ENCODE measurements at regions not wholly inside any gene's neighbourhood (a gene's known extent, or its start where the extent isn't known, plus 50 kb on each side); places are given as distances from the start of the nearest gene placed in this dataset.
"Not testable (repeated sequence)": the region's sequence is repeated elsewhere in the genome, so short reads cannot be mapped to it uniquely, and the experiment has no call there.

DNA sequence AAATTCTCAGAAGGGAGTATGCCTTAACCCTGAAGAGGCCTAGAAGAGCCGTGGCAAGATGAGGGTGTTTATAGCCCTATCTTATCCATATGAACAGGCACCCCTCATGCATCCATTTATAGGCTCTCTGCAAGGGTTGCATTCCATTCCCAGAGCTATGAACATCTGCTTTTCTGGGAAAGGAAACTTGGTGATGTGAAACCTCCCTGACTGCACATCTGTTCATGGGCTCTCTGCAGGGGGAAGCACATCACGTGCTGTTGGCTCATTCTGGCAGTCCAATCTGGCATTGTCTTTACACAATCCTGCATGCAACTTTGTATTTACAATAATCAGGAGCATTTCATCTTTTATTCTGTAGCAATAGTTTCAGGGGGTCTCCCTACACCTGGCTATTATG is 143.6 kb upstream of the API5 start:
- not testable (repeated sequence) for DNase-seq

DNA sequence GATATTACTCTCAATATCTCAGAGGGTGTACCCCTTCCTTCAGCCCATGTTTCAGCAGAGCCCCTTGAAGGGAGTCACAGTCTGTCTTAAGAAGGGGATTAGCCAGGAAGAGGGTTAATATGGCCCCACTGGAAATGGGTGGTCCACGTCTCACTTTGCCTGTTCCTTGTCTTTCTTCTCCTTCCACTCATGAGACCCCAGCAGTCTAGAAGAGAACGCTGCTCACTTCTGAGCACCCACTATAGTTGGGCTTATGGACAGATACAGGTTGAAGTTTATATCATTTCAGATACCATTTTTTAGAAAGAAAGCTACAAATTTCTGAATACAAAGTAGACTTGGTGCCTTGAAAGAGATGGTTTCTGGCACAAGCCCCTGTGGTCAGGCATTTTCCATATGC is 139.3 kb upstream of the API5 start:
- no peak for DNase-seq

DNA sequence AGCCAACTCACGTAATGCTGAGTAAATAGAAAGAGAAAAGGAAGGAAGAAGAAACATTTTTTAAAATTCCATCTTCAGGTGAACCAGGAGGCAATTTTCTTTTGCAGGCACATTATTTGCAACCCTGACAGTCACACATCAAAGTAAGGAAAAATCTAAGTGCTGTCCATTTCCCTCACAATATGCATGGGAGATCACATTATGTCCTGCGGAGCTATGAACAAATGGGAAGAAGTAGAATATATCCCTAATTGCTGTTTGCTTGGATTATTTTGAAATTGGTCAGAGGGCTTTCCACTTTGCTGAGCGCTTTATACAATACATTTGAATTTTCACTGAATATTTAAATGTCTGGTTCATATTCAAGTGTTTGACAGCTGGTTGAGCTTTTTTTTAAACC is 133.8 kb upstream of the API5 start:
- DNase-seq: no peak

DNA sequence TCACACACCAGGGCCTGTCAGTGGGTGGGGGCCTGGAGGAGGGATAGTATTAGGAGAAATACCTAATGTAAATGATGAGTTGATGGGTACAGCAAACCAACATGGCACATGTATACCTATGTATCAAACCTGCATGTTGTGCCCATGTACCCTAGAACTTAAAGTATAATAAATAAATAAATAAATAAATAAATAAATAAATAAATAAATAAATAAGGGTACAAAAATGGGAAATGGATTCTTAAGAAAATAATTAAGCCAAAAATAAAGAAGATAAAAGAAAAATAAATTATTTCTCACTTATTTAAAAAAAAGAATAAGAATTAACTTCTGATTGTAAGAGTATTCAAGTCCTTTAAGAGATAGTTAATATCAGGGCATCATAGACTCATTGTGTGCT is 117.3 kb upstream of the API5 start:
- DNase-seq: not testable (repeated sequence)

DNA sequence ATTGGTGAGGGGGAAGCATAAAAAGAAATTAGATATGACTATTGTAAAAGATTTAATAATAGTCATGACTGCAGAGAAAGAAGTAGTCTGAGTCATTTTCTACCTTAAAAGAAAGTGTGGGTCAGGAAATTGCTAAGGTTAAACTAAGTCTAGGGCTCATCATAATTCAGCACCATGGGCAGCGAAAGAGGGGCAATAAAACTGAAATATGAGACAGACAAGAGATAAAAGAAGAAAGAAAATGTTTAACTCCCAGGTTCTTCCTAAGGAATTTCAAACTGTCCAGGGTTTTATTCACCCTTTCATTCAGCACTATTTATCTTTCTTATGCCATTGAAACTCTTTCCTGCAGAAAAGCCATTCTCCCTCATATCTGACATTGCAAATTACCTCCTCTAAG is 114.4 kb upstream of the API5 start:
- no peak for DNase-seq

DNA sequence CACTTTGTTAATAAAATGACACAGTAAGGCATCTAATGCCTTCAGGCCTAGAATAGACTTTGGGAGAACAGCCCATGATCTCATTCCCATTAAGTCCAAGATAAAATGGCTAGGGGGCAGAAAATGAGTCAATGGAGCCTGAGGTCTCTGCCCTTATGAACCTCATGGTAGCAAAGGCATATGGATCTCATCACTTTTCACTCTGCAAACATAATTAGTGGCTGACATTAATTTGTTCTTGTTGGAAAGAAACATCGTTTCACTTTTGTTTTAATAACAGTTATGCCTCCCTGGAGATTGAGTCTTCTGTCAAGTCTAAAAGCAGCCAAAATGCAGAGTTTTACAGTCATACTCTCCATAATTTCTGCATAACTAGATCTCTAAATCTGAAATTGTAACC is 111.8 kb upstream of the API5 start:
- no peak for DNase-seq

DNA sequence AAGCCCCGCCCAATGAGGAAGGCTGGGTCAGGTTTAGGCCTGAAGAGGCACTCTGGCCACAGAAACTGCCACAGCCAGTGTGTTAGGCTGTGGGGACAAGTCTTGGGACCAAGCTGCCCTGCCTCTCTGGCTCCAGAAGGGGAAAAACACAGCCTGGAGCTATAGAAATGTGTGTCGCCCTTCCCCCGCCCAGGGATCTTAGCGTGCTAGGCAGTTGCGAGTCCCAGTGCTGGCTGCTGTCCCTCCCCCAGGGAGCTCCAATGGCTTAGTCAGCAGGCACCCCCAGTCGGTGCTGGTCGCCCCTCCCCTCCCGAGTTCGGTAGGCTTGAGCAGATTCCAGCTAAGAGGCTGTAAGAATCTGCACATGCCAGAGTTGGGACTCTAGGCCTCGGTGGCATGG is 99.5 kb upstream of the API5 start:
- no peak for DNase-seq

- DNase-seq: no peak
Measured at GRCh38 chr11:43214471-43214870, 97.3 kb upstream of the API5 start.

DNA sequence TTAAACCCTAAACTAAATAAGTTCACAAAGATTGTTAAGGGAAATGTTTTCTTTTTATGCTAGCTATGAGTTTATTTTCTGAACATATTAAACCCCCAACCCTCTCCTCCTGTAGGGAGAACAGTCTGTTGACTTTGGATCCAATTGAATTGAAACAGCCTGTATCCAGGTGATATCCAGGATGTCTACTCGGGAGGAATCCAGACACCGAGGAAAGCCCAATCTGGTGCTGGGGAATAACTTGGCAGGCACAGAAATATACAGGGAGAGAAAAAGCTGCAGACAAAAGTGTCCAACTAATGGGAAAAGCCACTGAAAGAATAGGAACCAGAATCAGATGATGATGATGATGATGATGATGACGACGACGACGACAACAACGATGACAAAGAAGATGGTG is 93.9 kb upstream of the API5 start:
- no peak for DNase-seq

DNA sequence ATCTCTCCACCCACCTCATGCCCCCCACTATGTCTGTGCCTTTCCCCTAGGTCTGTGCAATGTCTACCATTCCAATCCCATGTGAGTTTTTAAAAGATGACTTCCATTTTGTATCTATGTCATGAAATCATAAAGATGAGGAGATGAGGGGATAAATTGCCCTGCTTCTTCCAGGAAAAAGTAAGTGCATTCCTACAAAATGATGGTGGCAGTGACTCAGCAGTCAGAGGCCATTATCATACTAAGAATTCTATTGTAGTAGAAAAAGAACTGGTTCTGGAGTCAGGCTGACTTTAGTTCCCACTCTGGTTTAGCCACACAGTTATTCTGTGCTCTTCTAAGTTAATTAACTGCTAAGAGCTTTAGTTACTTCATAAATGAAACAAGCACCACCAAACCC is 89.6 kb upstream of the API5 start:
- DNase-seq: no peak

DNA sequence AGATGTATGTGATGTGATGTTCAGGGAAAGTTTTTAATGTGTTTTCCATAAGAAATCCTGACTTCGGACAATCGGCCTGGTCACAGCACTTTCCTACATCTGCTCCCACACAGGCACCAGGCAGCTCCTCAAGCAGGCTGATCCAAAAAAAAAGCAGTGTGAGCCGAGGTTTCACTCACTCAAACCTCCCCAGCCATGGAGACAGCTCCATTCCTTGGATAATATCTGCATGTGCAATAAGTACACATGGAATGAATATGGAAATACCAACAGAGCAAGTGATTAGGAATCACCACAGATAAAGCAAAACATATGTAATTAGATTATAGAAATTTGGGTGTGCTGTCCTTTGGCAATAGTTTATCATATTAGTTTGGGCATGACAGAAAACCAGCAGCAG is 88.8 kb upstream of the API5 start:
- DNase-seq: no peak

GRCh38 chr11:43234881-43235280 is 76.9 kb upstream of the API5 start:
- DNase-seq: no peak

- DNase-seq: no peak
Measured at GRCh38 chr11:43238341-43238740, 73.5 kb upstream of the API5 start.

- no peak for DNase-seq
Measured at GRCh38 chr11:43239791-43240190, 72.0 kb upstream of the API5 start.

DNA sequence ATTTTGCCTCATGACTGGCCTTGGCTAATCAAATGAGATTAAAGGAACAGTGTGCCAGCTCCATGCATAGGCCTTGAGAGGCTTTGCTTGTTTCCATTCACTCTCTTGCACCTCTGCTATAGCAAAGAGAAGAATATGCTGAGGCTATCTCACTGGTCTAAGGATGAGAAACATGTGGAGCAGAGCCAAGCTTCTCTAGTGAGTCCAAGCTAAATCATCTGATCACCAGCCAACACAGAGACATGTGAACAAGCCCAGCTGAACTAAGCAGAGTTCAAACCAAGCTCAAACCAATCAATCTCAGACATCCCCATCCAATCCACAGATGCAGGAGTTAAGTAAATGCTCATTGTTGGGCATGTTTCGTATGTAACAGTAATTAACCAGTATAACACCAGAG is 69.4 kb upstream of the API5 start:
- no peak for DNase-seq

- DNase-seq: no peak
Measured at GRCh38 chr11:43243927-43244326, 67.9 kb upstream of the API5 start.

- DNase-seq: no peak
Measured at GRCh38 chr11:43245466-43245865, 66.3 kb upstream of the API5 start.

DNA sequence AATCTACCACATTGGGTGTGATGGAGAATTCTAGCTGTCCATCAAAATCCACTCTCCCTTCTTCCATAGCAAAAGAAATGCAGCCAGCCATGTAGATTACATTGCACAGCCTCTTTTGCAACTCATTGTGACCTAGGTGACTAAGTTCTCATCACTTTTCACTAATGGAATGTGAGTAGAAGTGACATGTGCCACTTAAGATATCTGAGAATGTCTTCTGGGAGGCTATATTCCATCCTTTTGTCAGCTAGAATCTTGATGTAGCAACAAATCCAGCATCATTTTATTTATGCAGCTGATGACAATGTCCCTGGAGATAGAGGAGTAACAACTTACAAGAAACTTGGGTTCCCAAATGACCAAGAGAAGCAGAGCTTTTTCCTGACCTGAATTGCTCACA is 61.5 kb upstream of the API5 start:
- no peak for DNase-seq

GRCh38 chr11:43261775-43262174 is 50.0 kb upstream of the API5 start:
- DNase-seq: no peak
